ENCODE measurements at regions not wholly inside any gene's neighbourhood (a gene's known extent, or its start where the extent isn't known, plus 50 kb on each side); places are given as distances from the start of the nearest gene placed in this dataset.

DNA sequence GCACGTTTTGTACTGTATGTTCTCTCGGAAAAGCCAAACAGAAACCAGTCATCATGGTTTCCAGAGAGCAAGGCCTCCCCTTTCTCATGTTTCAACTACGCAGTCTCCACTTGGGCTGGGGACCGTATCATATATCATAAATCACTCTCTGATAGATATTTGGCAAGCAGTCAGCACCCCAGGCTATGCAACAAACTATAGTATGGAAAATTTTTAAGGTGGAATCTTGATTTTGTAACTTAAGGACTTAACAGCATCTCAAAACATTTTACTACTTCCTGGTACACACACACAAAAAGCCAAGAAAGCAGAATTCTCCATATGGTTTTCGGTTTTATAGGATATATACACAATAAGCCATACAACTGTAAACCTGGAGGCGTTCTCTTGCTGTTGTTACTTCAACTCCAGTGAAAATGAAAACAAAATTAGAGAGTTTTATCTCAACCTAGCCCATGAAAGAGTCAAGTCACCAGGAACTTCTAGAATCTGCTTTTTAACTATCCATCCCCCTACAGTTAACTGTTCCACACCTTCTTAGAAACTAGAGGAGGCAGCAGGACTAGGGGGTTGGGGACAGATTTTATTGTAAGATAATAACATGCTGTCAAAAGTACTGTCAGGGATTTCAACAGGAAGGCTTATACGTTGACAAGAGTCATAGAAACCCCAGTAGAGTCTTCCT is 283.4 kb downstream of the NFIB start:
- Histone ChIP-seq H3K4me1 (ENCODE audit: control insufficient read depth, insufficient read depth, low read length) (peaks cover 11% of the 10 kb centered on the region), H3K4me3 (ENCODE audit: low read depth, low read length) (no peak overlapping the region), H3K27ac (ENCODE audit: extremely low read depth, low read depth, low read length) (peak overlapping the region; percentile 92), H3K36me3 (ENCODE audit: control insufficient read depth in 2 of 2, insufficient read depth in 1 of 2, low read length in 2 of 2) (no peaks in the 10 kb centered on the region), H3K9me3 (ENCODE audit: control insufficient read depth, insufficient read depth, low read depth, low read length) (no peaks in the 10 kb centered on the region)
- ChIA-PET CTCF (no interaction called here), POLR2A (no interaction called here)
- TF ChIP-seq, protein P1, sequence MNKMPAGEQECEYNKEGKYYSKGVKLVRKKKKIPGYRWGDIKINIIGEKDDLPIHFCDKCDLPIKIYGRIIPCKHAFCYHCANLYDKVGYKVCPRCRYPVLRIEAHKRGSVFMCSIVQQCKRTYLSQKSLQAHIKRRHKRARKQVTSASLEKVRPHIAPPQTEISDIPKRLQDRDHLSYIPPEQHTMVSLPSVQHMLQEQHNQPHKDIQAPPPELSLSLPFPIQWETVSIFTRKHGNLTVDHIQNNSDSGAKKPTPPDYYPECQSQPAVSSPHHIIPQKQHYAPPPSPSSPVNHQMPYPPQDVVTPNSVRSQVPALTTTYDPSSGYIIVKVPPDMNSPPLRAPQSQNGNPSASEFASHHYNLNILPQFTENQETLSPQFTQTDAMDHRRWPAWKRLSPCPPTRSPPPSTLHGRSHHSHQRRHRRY (tag by site-specific recombination; IDR thresholded peaks at IDR 0.05) = no peak
- no peak for TF ChIP-seq ZNF112 (tag by site-specific recombination; IDR thresholded peaks at IDR 0.05)
- TF ChIP-seq RBAK (tag by site-specific recombination; IDR thresholded peaks at IDR 0.05) = no peak
- no peak for TF ChIP-seq ZNF585B (tag by site-specific recombination; IDR thresholded peaks at IDR 0.05)
- no peak for TF ChIP-seq ZNF777 (tag by site-specific recombination; IDR thresholded peaks at IDR 0.05; ENCODE audit: borderline replicate concordance)
- TF ChIP-seq, protein P2, sequence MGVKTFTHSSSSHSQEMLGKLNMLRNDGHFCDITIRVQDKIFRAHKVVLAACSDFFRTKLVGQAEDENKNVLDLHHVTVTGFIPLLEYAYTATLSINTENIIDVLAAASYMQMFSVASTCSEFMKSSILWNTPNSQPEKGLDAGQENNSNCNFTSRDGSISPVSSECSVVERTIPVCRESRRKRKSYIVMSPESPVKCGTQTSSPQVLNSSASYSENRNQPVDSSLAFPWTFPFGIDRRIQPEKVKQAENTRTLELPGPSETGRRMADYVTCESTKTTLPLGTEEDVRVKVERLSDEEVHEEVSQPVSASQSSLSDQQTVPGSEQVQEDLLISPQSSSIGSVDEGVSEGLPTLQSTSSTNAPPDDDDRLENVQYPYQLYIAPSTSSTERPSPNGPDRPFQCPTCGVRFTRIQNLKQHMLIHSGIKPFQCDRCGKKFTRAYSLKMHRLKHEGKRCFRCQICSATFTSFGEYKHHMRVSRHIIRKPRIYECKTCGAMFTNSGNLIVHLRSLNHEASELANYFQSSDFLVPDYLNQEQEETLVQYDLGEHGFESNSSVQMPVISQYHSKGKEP (tag by site-specific recombination; IDR thresholded peaks at IDR 0.05) = peak; percentile 67; the same call in 1 of the 2 replicates
- no peak for TF ChIP-seq ZNF274 (IDR thresholded peaks at IDR 0.05; ENCODE audit: low read length)
- TF ChIP-seq ZNF274 (tag by site-specific recombination; IDR thresholded peaks at IDR 0.05; ENCODE audit: borderline replicate concordance) = no peak
- TF ChIP-seq ZNF548 (tag by site-specific recombination; IDR thresholded peaks at IDR 0.05) = no peak
- peak; percentile 52; the same call in 1 of the 2 replicates for TF ChIP-seq KLF10 (tag by site-specific recombination; IDR thresholded peaks at IDR 0.05)
- TF ChIP-seq YY2 (tag by site-specific recombination; IDR thresholded peaks at IDR 0.05) = no peak
- TF ChIP-seq ZNF211 (tag by site-specific recombination; IDR thresholded peaks at IDR 0.05; ENCODE audit: low read depth) = no peak
- no peak for TF ChIP-seq ZNF155 (tag by site-specific recombination; IDR thresholded peaks at IDR 0.05)
- TF ChIP-seq, protein P3, sequence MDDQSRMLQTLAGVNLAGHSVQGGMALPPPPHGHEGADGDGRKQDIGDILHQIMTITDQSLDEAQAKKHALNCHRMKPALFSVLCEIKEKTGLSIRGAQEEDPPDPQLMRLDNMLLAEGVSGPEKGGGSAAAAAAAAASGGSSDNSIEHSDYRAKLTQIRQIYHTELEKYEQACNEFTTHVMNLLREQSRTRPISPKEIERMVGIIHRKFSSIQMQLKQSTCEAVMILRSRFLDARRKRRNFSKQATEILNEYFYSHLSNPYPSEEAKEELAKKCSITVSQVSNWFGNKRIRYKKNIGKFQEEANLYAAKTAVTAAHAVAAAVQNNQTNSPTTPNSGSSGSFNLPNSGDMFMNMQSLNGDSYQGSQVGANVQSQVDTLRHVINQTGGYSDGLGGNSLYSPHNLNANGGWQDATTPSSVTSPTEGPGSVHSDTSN (CRISPR knock-in tag; IDR thresholded peaks at IDR 0.05) = no peak
- TF ChIP-seq, protein P4, sequence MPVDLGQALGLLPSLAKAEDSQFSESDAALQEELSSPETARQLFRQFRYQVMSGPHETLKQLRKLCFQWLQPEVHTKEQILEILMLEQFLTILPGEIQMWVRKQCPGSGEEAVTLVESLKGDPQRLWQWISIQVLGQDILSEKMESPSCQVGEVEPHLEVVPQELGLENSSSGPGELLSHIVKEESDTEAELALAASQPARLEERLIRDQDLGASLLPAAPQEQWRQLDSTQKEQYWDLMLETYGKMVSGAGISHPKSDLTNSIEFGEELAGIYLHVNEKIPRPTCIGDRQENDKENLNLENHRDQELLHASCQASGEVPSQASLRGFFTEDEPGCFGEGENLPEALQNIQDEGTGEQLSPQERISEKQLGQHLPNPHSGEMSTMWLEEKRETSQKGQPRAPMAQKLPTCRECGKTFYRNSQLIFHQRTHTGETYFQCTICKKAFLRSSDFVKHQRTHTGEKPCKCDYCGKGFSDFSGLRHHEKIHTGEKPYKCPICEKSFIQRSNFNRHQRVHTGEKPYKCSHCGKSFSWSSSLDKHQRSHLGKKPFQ (tag by site-specific recombination; IDR thresholded peaks at IDR 0.05) = 0 out of 2 replicates have a peak, but pooled peaks have one; percentile 41
- TF ChIP-seq ZNF48 (tag by site-specific recombination; IDR thresholded peaks at IDR 0.05) = no peak
- peak; percentile 37; the same call in 1 of the 2 replicates for TF ChIP-seq SCRT1 (tag by site-specific recombination; IDR thresholded peaks at IDR 0.05; ENCODE audit: borderline replicate concordance)
- no peak for TF ChIP-seq ZFP37 (tag by site-specific recombination; IDR thresholded peaks at IDR 0.05)
- no peak for TF ChIP-seq ZNF621 (tag by site-specific recombination; IDR thresholded peaks at IDR 0.05)
- TF ChIP-seq ZNF629 (tag by site-specific recombination; IDR thresholded peaks at IDR 0.05) = peak; percentile 60
- 0 out of 2 replicates have a peak, but pooled peaks have one; percentile 22 for TF ChIP-seq ZFP69B (tag by site-specific recombination; IDR thresholded peaks at IDR 0.05)
- TF ChIP-seq ZNF133 (tag by site-specific recombination; IDR thresholded peaks at IDR 0.05) = no peak
- TF ChIP-seq, protein P5, sequence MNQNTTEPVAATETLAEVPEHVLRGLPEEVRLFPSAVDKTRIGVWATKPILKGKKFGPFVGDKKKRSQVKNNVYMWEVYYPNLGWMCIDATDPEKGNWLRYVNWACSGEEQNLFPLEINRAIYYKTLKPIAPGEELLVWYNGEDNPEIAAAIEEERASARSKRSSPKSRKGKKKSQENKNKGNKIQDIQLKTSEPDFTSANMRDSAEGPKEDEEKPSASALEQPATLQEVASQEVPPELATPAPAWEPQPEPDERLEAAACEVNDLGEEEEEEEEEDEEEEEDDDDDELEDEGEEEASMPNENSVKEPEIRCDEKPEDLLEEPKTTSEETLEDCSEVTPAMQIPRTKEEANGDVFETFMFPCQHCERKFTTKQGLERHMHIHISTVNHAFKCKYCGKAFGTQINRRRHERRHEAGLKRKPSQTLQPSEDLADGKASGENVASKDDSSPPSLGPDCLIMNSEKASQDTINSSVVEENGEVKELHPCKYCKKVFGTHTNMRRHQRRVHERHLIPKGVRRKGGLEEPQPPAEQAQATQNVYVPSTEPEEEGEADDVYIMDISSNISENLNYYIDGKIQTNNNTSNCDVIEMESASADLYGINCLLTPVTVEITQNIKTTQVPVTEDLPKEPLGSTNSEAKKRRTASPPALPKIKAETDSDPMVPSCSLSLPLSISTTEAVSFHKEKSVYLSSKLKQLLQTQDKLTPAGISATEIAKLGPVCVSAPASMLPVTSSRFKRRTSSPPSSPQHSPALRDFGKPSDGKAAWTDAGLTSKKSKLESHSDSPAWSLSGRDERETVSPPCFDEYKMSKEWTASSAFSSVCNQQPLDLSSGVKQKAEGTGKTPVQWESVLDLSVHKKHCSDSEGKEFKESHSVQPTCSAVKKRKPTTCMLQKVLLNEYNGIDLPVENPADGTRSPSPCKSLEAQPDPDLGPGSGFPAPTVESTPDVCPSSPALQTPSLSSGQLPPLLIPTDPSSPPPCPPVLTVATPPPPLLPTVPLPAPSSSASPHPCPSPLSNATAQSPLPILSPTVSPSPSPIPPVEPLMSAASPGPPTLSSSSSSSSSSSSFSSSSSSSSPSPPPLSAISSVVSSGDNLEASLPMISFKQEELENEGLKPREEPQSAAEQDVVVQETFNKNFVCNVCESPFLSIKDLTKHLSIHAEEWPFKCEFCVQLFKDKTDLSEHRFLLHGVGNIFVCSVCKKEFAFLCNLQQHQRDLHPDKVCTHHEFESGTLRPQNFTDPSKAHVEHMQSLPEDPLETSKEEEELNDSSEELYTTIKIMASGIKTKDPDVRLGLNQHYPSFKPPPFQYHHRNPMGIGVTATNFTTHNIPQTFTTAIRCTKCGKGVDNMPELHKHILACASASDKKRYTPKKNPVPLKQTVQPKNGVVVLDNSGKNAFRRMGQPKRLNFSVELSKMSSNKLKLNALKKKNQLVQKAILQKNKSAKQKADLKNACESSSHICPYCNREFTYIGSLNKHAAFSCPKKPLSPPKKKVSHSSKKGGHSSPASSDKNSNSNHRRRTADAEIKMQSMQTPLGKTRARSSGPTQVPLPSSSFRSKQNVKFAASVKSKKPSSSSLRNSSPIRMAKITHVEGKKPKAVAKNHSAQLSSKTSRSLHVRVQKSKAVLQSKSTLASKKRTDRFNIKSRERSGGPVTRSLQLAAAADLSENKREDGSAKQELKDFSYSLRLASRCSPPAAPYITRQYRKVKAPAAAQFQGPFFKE (tag by site-specific recombination; IDR thresholded peaks at IDR 0.05; ENCODE audit: borderline replicate concordance) = no peak
- no peak for TF ChIP-seq ZNF354C (tag by site-specific recombination; IDR thresholded peaks at IDR 0.05; ENCODE audit: borderline replicate concordance, low read depth)
- TF ChIP-seq ZNF169 (tag by site-specific recombination; IDR thresholded peaks at IDR 0.05) = no peak

Measured in HEK293 (cell line).